ENCODE measurements at regions not wholly inside any gene's neighbourhood (a gene's known extent, or its start where the extent isn't known, plus 50 kb on each side); places are given as distances from the start of the nearest gene placed in this dataset.

DNA sequence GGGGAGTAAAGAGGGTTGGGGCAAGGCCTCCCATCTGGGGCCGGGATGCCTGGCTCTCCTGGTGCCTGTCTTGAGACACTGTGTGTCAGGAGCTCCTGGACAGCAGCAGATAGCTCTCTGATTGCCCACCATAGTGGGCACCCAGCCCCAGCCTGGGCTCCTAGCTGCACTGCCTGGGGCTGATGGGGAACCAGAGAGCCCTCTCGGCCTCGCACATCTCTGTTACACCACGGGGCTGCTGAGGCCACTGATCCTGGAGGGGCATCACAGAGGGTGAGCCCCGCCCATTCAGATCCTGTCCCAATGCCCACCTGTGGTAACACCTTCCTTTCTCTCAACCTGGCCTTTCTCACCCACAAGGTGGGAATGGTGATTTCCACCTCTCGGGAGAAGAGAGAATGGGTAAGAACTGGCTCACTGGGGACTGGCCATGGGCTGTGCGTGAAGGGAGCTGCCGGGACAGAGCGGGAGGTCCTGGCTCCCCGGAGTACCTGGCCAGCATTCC is 135.9 kb downstream of the URI1 start:
- Histone ChIP-seq H3K4me1 (ENCODE audit: control insufficient read depth in 5 of 5, insufficient read depth in 5 of 5, low read length in 5 of 5) (peaks cover 0 to 9% (median 0%) of the 10 kb centered on the region in 5 donors), H3K27me3 (ENCODE audit: control insufficient read depth in 3 of 3, insufficient read depth in 3 of 3, low read length in 2 of 3) (no peaks in the 10 kb centered on the region), H3K36me3 (ENCODE audit: control insufficient read depth in 4 of 4, insufficient read depth in 4 of 4, low read length in 4 of 4) (no peaks in the 10 kb centered on the region), H3K27ac (ENCODE audit: low read depth in 1 of 2, low read length in 1 of 2) (no peak overlapping the region), H3K4me3 (no peak overlapping the region), H3K9me3 (ENCODE audit: control insufficient read depth in 4 of 4, insufficient read depth in 3 of 4, low read length in 3 of 4) (peaks cover 0 to 12% (median 2%) of the 10 kb centered on the region in 4 donors), H3K9ac (ENCODE audit: insufficient read depth in 1 of 2, low read length in 2 of 2) (no peak overlapping the region)
- no peak for DNase-seq
- ATAC-seq (ENCODE audit: insufficient read depth, low FRiP score) = no peak
- TF ChIP-seq CTCF (IDR thresholded peaks at IDR 0.05; ENCODE audit: control extremely low read depth, extremely low read depth) = no peak
- WGBS, 2 donors = 81 to 84% methylated on average over 10 of the region's 10 CpGs

DNA sequence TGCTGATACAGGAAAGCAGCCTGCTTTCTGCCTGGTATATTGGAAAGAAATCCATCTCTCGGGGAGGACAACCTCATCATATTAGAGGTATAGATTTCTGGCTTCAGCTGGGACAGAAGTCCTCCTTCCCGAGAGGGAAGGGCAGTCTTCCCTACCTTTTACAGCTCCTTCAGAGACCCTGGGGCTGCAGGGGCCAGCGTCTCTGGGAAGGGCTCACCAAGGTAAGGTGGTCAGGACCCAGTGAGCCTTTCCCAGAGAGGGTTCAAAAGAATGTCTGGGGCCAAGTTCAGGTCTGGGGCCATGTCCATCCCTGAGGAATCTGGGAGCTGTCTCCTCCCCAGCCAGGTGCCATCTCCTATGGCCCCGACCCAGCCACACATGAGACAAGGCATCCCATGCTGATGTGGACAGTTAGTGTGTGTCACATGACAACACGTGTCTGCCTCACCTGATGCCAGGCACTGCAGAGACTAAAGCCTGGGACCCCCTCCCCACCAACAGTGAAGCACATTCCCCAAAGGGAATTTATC is 136.4 kb downstream of the URI1 start:
- Histone ChIP-seq H3K27ac (ENCODE audit: low read depth in 1 of 2, low read length in 1 of 2) (no peak overlapping the region), H3K9ac (ENCODE audit: insufficient read depth in 1 of 2, low read length in 2 of 2) (no peak overlapping the region), H3K9me3 (ENCODE audit: control insufficient read depth in 4 of 4, insufficient read depth in 3 of 4, low read length in 3 of 4) (peaks cover 0 to 12% (median 2%) of the 10 kb centered on the region in 4 donors), H3K4me3 (no peak overlapping the region), H3K4me1 (ENCODE audit: control insufficient read depth in 5 of 5, insufficient read depth in 5 of 5, low read length in 5 of 5) (peaks cover 0 to 9% (median 0%) of the 10 kb centered on the region in 5 donors), H3K27me3 (ENCODE audit: control insufficient read depth in 3 of 3, insufficient read depth in 3 of 3, low read length in 2 of 3) (no peaks in the 10 kb centered on the region), H3K36me3 (ENCODE audit: control insufficient read depth in 4 of 4, insufficient read depth in 4 of 4, low read length in 4 of 4) (no peaks in the 10 kb centered on the region)
- DNase-seq (no peak), ATAC-seq (ENCODE audit: insufficient read depth, low FRiP score) (no peak)
- WGBS, 2 donors = 71 to 80% methylated on average over 5 of the region's 5 CpGs
- TF ChIP-seq CTCF (IDR thresholded peaks at IDR 0.05; ENCODE audit: control extremely low read depth, extremely low read depth) = no peak

- 87 to 95% methylated on average over 4 of the region's 4 CpGs for WGBS, 2 donors
- peaks cover 0 to 14% (median 0%) of the 10 kb centered on the region in 5 donors for H3K4me1 ChIP-seq (ENCODE audit: control insufficient read depth in 5 of 5, insufficient read depth in 5 of 5, low read length in 5 of 5)
- H3K9ac ChIP-seq (ENCODE audit: insufficient read depth in 1 of 2, low read length in 2 of 2) = no peak overlapping the region
- no peaks in the 10 kb centered on the region for H3K36me3 ChIP-seq (ENCODE audit: control insufficient read depth in 4 of 4, insufficient read depth in 4 of 4, low read length in 4 of 4)
- DNase-seq = no peak
- TF ChIP-seq CTCF (IDR thresholded peaks at IDR 0.05; ENCODE audit: control extremely low read depth, extremely low read depth) = no peak
- H3K4me3 ChIP-seq = no peak overlapping the region
- peaks cover 0 to 12% (median 2%) of the 10 kb centered on the region in 4 donors for H3K9me3 ChIP-seq (ENCODE audit: control insufficient read depth in 4 of 4, insufficient read depth in 3 of 4, low read length in 3 of 4)
- H3K27ac ChIP-seq (ENCODE audit: low read depth in 1 of 2, low read length in 1 of 2) = no peak overlapping the region
- no peaks in the 10 kb centered on the region for H3K27me3 ChIP-seq (ENCODE audit: control insufficient read depth in 3 of 3, insufficient read depth in 3 of 3, low read length in 2 of 3)
- ATAC-seq (ENCODE audit: insufficient read depth, low FRiP score) = no peak
Measured at GRCh38 chr19:30079200-30079599, 137.2 kb downstream of the URI1 start.

DNA sequence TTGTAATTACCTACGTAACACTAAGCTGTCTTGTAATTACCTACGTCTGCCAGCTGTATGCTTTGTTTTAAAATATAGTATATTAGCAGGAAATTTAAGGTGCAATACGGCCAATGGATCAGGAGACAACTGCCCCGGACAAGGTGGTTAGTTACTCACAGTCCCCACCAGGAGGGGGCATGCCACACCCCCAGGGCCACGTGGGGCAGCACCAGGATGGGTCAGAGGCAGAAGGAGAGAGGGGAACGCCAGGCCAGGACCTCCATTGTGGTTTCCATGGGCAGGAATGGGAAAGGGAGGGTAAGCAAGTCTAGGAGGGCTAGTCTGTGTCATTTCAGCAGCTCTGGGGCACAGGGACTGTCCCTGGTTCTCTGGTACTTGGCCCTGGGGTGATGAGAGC is 140.1 kb downstream of the URI1 start:
- H3K27me3 ChIP-seq (ENCODE audit: control insufficient read depth in 3 of 3, insufficient read depth in 3 of 3, low read length in 2 of 3) = no peaks in the 10 kb centered on the region
- no peak overlapping the region for H3K9ac ChIP-seq (ENCODE audit: insufficient read depth in 1 of 2, low read length in 2 of 2)
- no peak for TF ChIP-seq CTCF (IDR thresholded peaks at IDR 0.05; ENCODE audit: control extremely low read depth, extremely low read depth)
- H3K27ac ChIP-seq (ENCODE audit: low read depth in 1 of 2, low read length in 1 of 2) = no peak overlapping the region
- H3K4me1 ChIP-seq (ENCODE audit: control insufficient read depth in 5 of 5, insufficient read depth in 5 of 5, low read length in 5 of 5) = peaks cover 0 to 17% (median 2%) of the 10 kb centered on the region in 5 donors
- H3K9me3 ChIP-seq (ENCODE audit: control insufficient read depth in 4 of 4, insufficient read depth in 3 of 4, low read length in 3 of 4) = peaks cover 0 to 12% (median 2%) of the 10 kb centered on the region in 4 donors
- ATAC-seq (ENCODE audit: insufficient read depth, low FRiP score) (no peak), DNase-seq (no peak)
- no peak overlapping the region for H3K4me3 ChIP-seq
- H3K36me3 ChIP-seq (ENCODE audit: control insufficient read depth in 4 of 4, insufficient read depth in 4 of 4, low read length in 4 of 4) = no peaks in the 10 kb centered on the region
- WGBS, 2 donors = 77 to 82% methylated on average over 6 of the region's 6 CpGs
